HEK293 (cell line): ENCODE measurements at regions not wholly inside any gene's neighbourhood (a gene's known extent, or its start where the extent isn't known, plus 50 kb on each side); places are given as distances from the start of the nearest gene placed in this dataset.

ENCODE experiments used
- CTCF ChIA-PET: fragments of 350-600 bp; formaldehyde crosslinking; extraction: SDS; loops from one replicate; lab custom pipeline; 2021; ENCODE audit warnings: antibody characterized with exemption; lab: Yijun Ruan, JAX
- POLR2A ChIA-PET: fragments of 300-600 bp; formaldehyde crosslinking; extraction: SDS; loops from one replicate; lab custom pipeline; 2020; ENCODE audit warnings: antibody characterized with exemption, inconsistent platforms; lab: Yijun Ruan, JAX
- H3K27ac ChIP-seq: fragments of 200-500 bp; sonication (Bioruptor generic); 2 replicates; pipeline ENCODE4 v1.5.1; 2014; ENCODE audit warnings: low read depth, low read length, control low read depth, inconsistent platforms; ENCODE audit errors: extremely low read depth
- H3K36me3 ChIP-seq, 2 experiments: fragments of 200-500 bp in 1 of 2; sonication (Bioruptor generic) in 1 of 2; 1 replicate in 1 of 2; 2 replicates in 1 of 2; pipeline ENCODE4 v1.5.1; 2014 to 2017; ENCODE audit warnings: inconsistent platforms in 2 of 2, low read length in 2 of 2; ENCODE audit not compliant: control insufficient read depth in 2 of 2, insufficient read depth in 1 of 2
- H3K4me1 ChIP-seq: fragments of 200-500 bp; sonication (Bioruptor generic); 2 replicates; pipeline ENCODE4 v1.5.1; 2014; ENCODE audit warnings: mild to moderate bottlenecking, low read length, inconsistent platforms; ENCODE audit not compliant: control insufficient read depth, insufficient read depth
- H3K4me3 ChIP-seq: 2 replicates; pipeline ENCODE4 v1.5.1; 2011; ENCODE audit warnings: low read depth, mild to moderate bottlenecking, control low read depth, low read length, moderate library complexity
- H3K9me3 ChIP-seq: fragments of 200-500 bp; sonication (Bioruptor generic); 2 replicates; pipeline ENCODE4 v1.5.1; 2014; ENCODE audit warnings: low read depth, low read length, inconsistent platforms; ENCODE audit not compliant: control insufficient read depth, insufficient read depth
- EGR2 ChIP-seq: fragments of 450-650 bp; formaldehyde crosslinking; IDR thresholded peaks from 2 replicates; pipeline ENCODE4 v1.5.1; 2016; ENCODE audit warnings: low read depth, missing biosample characterization, missing genetic modification characterization
- GLIS1 ChIP-seq: fragments of 450-650 bp; formaldehyde crosslinking; IDR thresholded peaks from 2 replicates; pipeline ENCODE4 v1.5.1; 2016; ENCODE audit warnings: missing biosample characterization, missing genetic modification characterization
- KLF16 ChIP-seq: fragments of 450-650 bp; formaldehyde crosslinking; IDR thresholded peaks from 2 replicates; pipeline ENCODE4 v1.5.1; 2017; ENCODE audit warnings: missing biosample characterization, missing genetic modification characterization
- MEIS1 ChIP-seq: sonication (generic); formaldehyde crosslinking; IDR thresholded peaks from 2 replicates; pipeline ENCODE4 v1.8.1; 2022; ENCODE audit warnings: missing genetic modification reagents, mild to moderate bottlenecking, borderline replicate concordance
- MZF1 ChIP-seq: fragments of 450-650 bp; formaldehyde crosslinking; IDR thresholded peaks from 2 replicates; pipeline ENCODE4 v1.5.1; 2017; ENCODE audit warnings: missing biosample characterization, missing genetic modification characterization, borderline replicate concordance
- PRDM6 ChIP-seq: fragments of 450-650 bp; formaldehyde crosslinking; IDR thresholded peaks from 2 replicates; pipeline ENCODE4 v1.5.1; 2017; ENCODE audit warnings: missing biosample characterization, missing genetic modification characterization
- SCRT2 ChIP-seq: fragments of 450-650 bp; formaldehyde crosslinking; IDR thresholded peaks from 2 replicates; pipeline ENCODE4 v1.5.1; 2016; ENCODE audit warnings: missing biosample characterization, missing genetic modification characterization
- SP2 ChIP-seq: fragments of 450-650 bp; formaldehyde crosslinking; IDR thresholded peaks from 2 replicates; pipeline ENCODE4 v1.5.1; 2016; ENCODE audit warnings: missing biosample characterization, missing genetic modification characterization
- ZBTB17 ChIP-seq: fragments of 450-650 bp; formaldehyde crosslinking; IDR thresholded peaks from 2 replicates; pipeline ENCODE4 v1.5.1; 2016; ENCODE audit warnings: missing biosample characterization, missing genetic modification characterization
- ZBTB8A ChIP-seq: fragments of 450-650 bp; formaldehyde crosslinking; IDR thresholded peaks from 2 replicates; pipeline ENCODE4 v1.5.1; 2016; ENCODE audit warnings: missing biosample characterization, missing genetic modification characterization
- ZFHX2 ChIP-seq: fragments of 450-650 bp; formaldehyde crosslinking; conservative IDR thresholded peaks from 2 replicates; pipeline ENCODE4 v1.5.1; 2016; ENCODE audit warnings: missing biosample characterization, missing genetic modification characterization
- ZNF138 ChIP-seq: fragments of 450-650 bp; formaldehyde crosslinking; IDR thresholded peaks from 2 replicates; pipeline ENCODE4 v1.5.1; 2016; ENCODE audit warnings: missing biosample characterization, missing genetic modification characterization, borderline replicate concordance
- ZNF16 ChIP-seq: fragments of 450-650 bp; formaldehyde crosslinking; IDR thresholded peaks from 2 replicates; pipeline ENCODE4 v1.5.1; 2016; ENCODE audit warnings: low read depth, missing biosample characterization, missing genetic modification characterization
- ZNF19 ChIP-seq: fragments of 450-650 bp; formaldehyde crosslinking; IDR thresholded peaks from 2 replicates; pipeline ENCODE4; 2016; ENCODE audit warnings: missing biosample characterization, missing genetic modification characterization, low read depth
- ZNF223 ChIP-seq: fragments of 450-650 bp; formaldehyde crosslinking; IDR thresholded peaks from 2 replicates; pipeline ENCODE4 v1.5.1; 2016; ENCODE audit warnings: missing biosample characterization, missing genetic modification characterization
- ZNF239 ChIP-seq: fragments of 450-650 bp; formaldehyde crosslinking; IDR thresholded peaks from 2 replicates; pipeline ENCODE4 v1.5.1; 2016; ENCODE audit warnings: missing biosample characterization, missing genetic modification characterization
- ZNF248 ChIP-seq: fragments of 450-650 bp; formaldehyde crosslinking; IDR thresholded peaks from 2 replicates; pipeline ENCODE4 v1.5.1; 2017; ENCODE audit warnings: missing biosample characterization, missing genetic modification characterization
- ZNF37A ChIP-seq: fragments of 450-650 bp; IDR thresholded peaks from 2 replicates; pipeline ENCODE4 v1.5.1; 2018; ENCODE audit warnings: missing biosample characterization, missing genetic modification characterization
- ZNF433 ChIP-seq: fragments of 450-650 bp; formaldehyde crosslinking; IDR thresholded peaks from 2 replicates; pipeline ENCODE4 v1.5.1; 2016; ENCODE audit warnings: missing biosample characterization, missing genetic modification characterization, low read depth
- ZNF473 ChIP-seq: fragments of 450-650 bp; formaldehyde crosslinking; IDR thresholded peaks from 2 replicates; pipeline ENCODE4 v1.5.1; 2017; ENCODE audit warnings: missing biosample characterization, missing genetic modification characterization
- ZNF501 ChIP-seq: fragments of 450-650 bp; formaldehyde crosslinking; IDR thresholded peaks from 2 replicates; pipeline ENCODE4 v1.5.1; 2016; ENCODE audit warnings: missing biosample characterization, missing genetic modification characterization
- ZNF514 ChIP-seq: fragments of 450-650 bp; formaldehyde crosslinking; IDR thresholded peaks from 2 replicates; pipeline ENCODE4 v1.5.1; 2016; ENCODE audit warnings: missing biosample characterization, missing genetic modification characterization
- ZNF548 ChIP-seq: fragments of 450-650 bp; formaldehyde crosslinking; IDR thresholded peaks from 2 replicates; pipeline ENCODE4 v1.5.1; 2016; ENCODE audit warnings: missing biosample characterization, missing genetic modification characterization
- ZNF571 ChIP-seq: fragments of 450-650 bp; formaldehyde crosslinking; IDR thresholded peaks from 2 replicates; pipeline ENCODE4 v1.5.0; 2017; ENCODE audit warnings: missing biosample characterization, missing genetic modification characterization
- ZNF623 ChIP-seq: fragments of 450-650 bp; formaldehyde crosslinking; IDR thresholded peaks from 2 replicates; pipeline ENCODE4 v1.5.1; 2016; ENCODE audit warnings: missing biosample characterization, missing genetic modification characterization
- ZNF701 ChIP-seq: fragments of 450-650 bp; formaldehyde crosslinking; IDR thresholded peaks from 2 replicates; pipeline ENCODE4 v1.5.1; 2016; ENCODE audit warnings: missing biosample characterization, missing genetic modification characterization
- ZNF704 ChIP-seq: fragments of 450-650 bp; formaldehyde crosslinking; IDR thresholded peaks from 2 replicates; pipeline ENCODE4 v1.5.1; 2016; ENCODE audit warnings: missing biosample characterization, missing genetic modification characterization

GRCh38 chr5:137566118-137566541 is 67.0 kb upstream of the SPOCK1 start:
- TF ChIP-seq ZNF701 (tag by site-specific recombination) (no peak), PRDM6 (tag by site-specific recombination) (no peak), ZBTB17 (no peak), ZNF623 (tag by site-specific recombination) (no peak), MZF1 (no peak), MEIS1 (no peak), ZNF548 (no peak), ZNF571 (tag by site-specific recombination) (no peak), EGR2 (peak; percentile 99), ZBTB8A (no peak), KLF16 (tag by site-specific recombination) (no peak), ZNF138 (tag by site-specific recombination) (no peak), ZNF19 (tag by site-specific recombination) (no peak), ZNF16 (no peak), GLIS1 (tag by site-specific recombination) (peak; percentile 70), ZNF704 (tag by site-specific recombination) (no peak), ZFHX2 (peak; percentile 100), ZNF433 (tag by site-specific recombination) (no peak), ZNF239 (no peak), ZNF473 (tag by site-specific recombination) (no peak), ZNF501 (tag by site-specific recombination) (no peak)
- H3K27ac ChIP-seq = no peak overlapping the region
- peaks cover 9% of the 10 kb centered on the region for H3K4me1 ChIP-seq
- ChIA-PET CTCF (no interaction called here), POLR2A (no interaction called here)
- H3K4me3 ChIP-seq = no peak overlapping the region
- H3K9me3 ChIP-seq = no peaks in the 10 kb centered on the region
- no peaks in the 10 kb centered on the region for H3K36me3 ChIP-seq

GRCh38 chr5:137565450-137565849 is 66.3 kb upstream of the SPOCK1 start:
- Histone ChIP-seq H3K9me3 (no peaks in the 10 kb centered on the region), H3K36me3 (no peaks in the 10 kb centered on the region), H3K4me1 (peaks cover 9% of the 10 kb centered on the region), H3K4me3 (no peak overlapping the region), H3K27ac (no peak overlapping the region)
- ChIA-PET POLR2A (no interaction called here), CTCF (interaction anchor here (0.7 kb wide), 1 partner anchor 95 kb away, joined by 4 read pairs; no protein-coding TSS in a partner anchor)
- TF ChIP-seq ZNF248 (tag by site-specific recombination) (no peak), SP2 (no peak), ZNF514 (tag by site-specific recombination) (no peak), ZNF223 (no peak), ZNF37A (no peak), SCRT2 (tag by site-specific recombination) (no peak)
